ENCODE measurements at regions not wholly inside any gene's neighbourhood (a gene's known extent, or its start where the extent isn't known, plus 50 kb on each side); places are given as distances from the start of the nearest gene placed in this dataset.
A peak's percentile ranks its signal among the peaks of the same experiment; 100 is the strongest.

GRCh38 chr20:60977901-60978300 lies 274.2 kb upstream of the CDH4 start:
- peak; percentile 1 for DNase-seq (ENCODE audit: low spot score)
- in situ Hi-C loops (cut with HindIII; ENCODE audit: low sequenced_read_pairs), result no loop called here

- DNase-seq (ENCODE audit: low spot score), result no peak
- in situ Hi-C loops (cut with HindIII; ENCODE audit: low sequenced_read_pairs), result no loop called here
Measured at GRCh38 chr20:60984666-60985065, 267.4 kb upstream of the CDH4 start.

GRCh38 chr20:60986506-60987156 lies 265.4 kb upstream of the CDH4 start:
- no peak for DNase-seq (ENCODE audit: low spot score)
- in situ Hi-C loops (cut with HindIII; ENCODE audit: low sequenced_read_pairs), result no loop called here

GRCh38 chr20:60990061-60990460 lies 262.0 kb upstream of the CDH4 start:
- DNase-seq (ENCODE audit: low spot score), result no peak
- in situ Hi-C loops (cut with HindIII; ENCODE audit: low sequenced_read_pairs), result no loop called here

GRCh38 chr20:60990643-60991042 lies 261.4 kb upstream of the CDH4 start:
- DNase-seq (ENCODE audit: low spot score), result no peak
- in situ Hi-C loops (cut with HindIII; ENCODE audit: low sequenced_read_pairs), result no loop called here

GRCh38 chr20:60993433-60994044 lies 258.5 kb upstream of the CDH4 start:
- in situ Hi-C loops (cut with HindIII; ENCODE audit: low sequenced_read_pairs), result no loop called here
- no peak for DNase-seq (ENCODE audit: low spot score)

- DNase-seq (ENCODE audit: low spot score), result no peak
- in situ Hi-C loops (cut with HindIII; ENCODE audit: low sequenced_read_pairs), result no loop called here
Measured at GRCh38 chr20:60999250-60999649, 252.8 kb upstream of the CDH4 start.

GRCh38 chr20:61002090-61002489 lies 250.0 kb upstream of the CDH4 start:
- no peak for DNase-seq (ENCODE audit: low spot score)
- in situ Hi-C loops (cut with HindIII; ENCODE audit: low sequenced_read_pairs), result no loop called here

GRCh38 chr20:61014491-61014890 lies 237.6 kb upstream of the CDH4 start:
- no peak for DNase-seq (ENCODE audit: low spot score)
- in situ Hi-C loops (cut with HindIII; ENCODE audit: low sequenced_read_pairs), result no loop called here

GRCh38 chr20:61015602-61016001 lies 236.5 kb upstream of the CDH4 start:
- no peak for DNase-seq (ENCODE audit: low spot score)
- in situ Hi-C loops (cut with HindIII; ENCODE audit: low sequenced_read_pairs), result no loop called here

GRCh38 chr20:61019322-61019721 lies 232.7 kb upstream of the CDH4 start:
- no peak for DNase-seq (ENCODE audit: low spot score)
- in situ Hi-C loops (cut with HindIII; ENCODE audit: low sequenced_read_pairs), result no loop called here

- in situ Hi-C loops (cut with HindIII; ENCODE audit: low sequenced_read_pairs), result no loop called here
Measured at GRCh38 chr20:61023612-61024011, 228.4 kb upstream of the CDH4 start.

GRCh38 chr20:61024390-61024789 lies 227.7 kb upstream of the CDH4 start:
- in situ Hi-C loops (cut with HindIII; ENCODE audit: low sequenced_read_pairs), result no loop called here
- no peak for DNase-seq (ENCODE audit: low spot score)

More at GRCh38 chr20:61023612-61024011, 228.4 kb upstream of the CDH4 start:
- no peak for DNase-seq (ENCODE audit: low spot score)

- no peak for DNase-seq (ENCODE audit: low spot score)
- in situ Hi-C loops (cut with HindIII; ENCODE audit: low sequenced_read_pairs), result no loop called here
Measured at GRCh38 chr20:61025536-61025935, 226.5 kb upstream of the CDH4 start.

- no peak for DNase-seq (ENCODE audit: low spot score)
- in situ Hi-C loops (cut with HindIII; ENCODE audit: low sequenced_read_pairs), result no loop called here
Measured at GRCh38 chr20:61026173-61026572, 225.9 kb upstream of the CDH4 start.

- no peak for DNase-seq (ENCODE audit: low spot score)
- in situ Hi-C loops (cut with HindIII; ENCODE audit: low sequenced_read_pairs), result no loop called here
Measured at GRCh38 chr20:61026731-61027130, 225.3 kb upstream of the CDH4 start.

- in situ Hi-C loops (cut with HindIII; ENCODE audit: low sequenced_read_pairs), result no loop called here
- DNase-seq (ENCODE audit: low spot score), result peak; percentile 1
Measured at GRCh38 chr20:61027218-61027617, 224.8 kb upstream of the CDH4 start.

GRCh38 chr20:61030130-61030529 lies 221.9 kb upstream of the CDH4 start:
- in situ Hi-C loops (cut with HindIII; ENCODE audit: low sequenced_read_pairs), result no loop called here
- DNase-seq (ENCODE audit: low spot score), result no peak

- in situ Hi-C loops (cut with HindIII; ENCODE audit: low sequenced_read_pairs), result no loop called here
- DNase-seq (ENCODE audit: low spot score), result no peak
Measured at GRCh38 chr20:61031101-61031830, 220.8 kb upstream of the CDH4 start.

- no peak for DNase-seq (ENCODE audit: low spot score)
- in situ Hi-C loops (cut with HindIII; ENCODE audit: low sequenced_read_pairs), result no loop called here
Measured at GRCh38 chr20:61037498-61037897, 214.6 kb upstream of the CDH4 start.

GRCh38 chr20:61041481-61041880 lies 210.6 kb upstream of the CDH4 start:
- in situ Hi-C loops (cut with HindIII; ENCODE audit: low sequenced_read_pairs), result no loop called here
- DNase-seq (ENCODE audit: low spot score), result no peak
